HEK293 (cell line): ENCODE measurements at regions not wholly inside any gene's neighbourhood (a gene's known extent, or its start where the extent isn't known, plus 50 kb on each side); places are given as distances from the start of the nearest gene placed in this dataset.

Source experiments
- CTCF ChIA-PET: fragments of 350-600 bp; formaldehyde crosslinking; extraction: SDS; loops from one replicate; lab custom pipeline; 2021; ENCODE audit warnings: antibody characterized with exemption; lab: Yijun Ruan, JAX
- POLR2A ChIA-PET: fragments of 300-600 bp; formaldehyde crosslinking; extraction: SDS; loops from one replicate; lab custom pipeline; 2020; ENCODE audit warnings: antibody characterized with exemption, inconsistent platforms; lab: Yijun Ruan, JAX
- H3K27ac ChIP-seq: fragments of 200-500 bp; sonication (Bioruptor generic); 2 replicates; pipeline ENCODE4 v1.5.1; 2014; ENCODE audit warnings: low read depth, low read length, control low read depth, inconsistent platforms; ENCODE audit errors: extremely low read depth
- H3K36me3 ChIP-seq, 2 experiments: fragments of 200-500 bp in 1 of 2; sonication (Bioruptor generic) in 1 of 2; 1 replicate in 1 of 2; 2 replicates in 1 of 2; pipeline ENCODE4 v1.5.1; 2014 to 2017; ENCODE audit warnings: inconsistent platforms in 2 of 2, low read length in 2 of 2; ENCODE audit not compliant: control insufficient read depth in 2 of 2, insufficient read depth in 1 of 2
- H3K4me1 ChIP-seq: fragments of 200-500 bp; sonication (Bioruptor generic); 2 replicates; pipeline ENCODE4 v1.5.1; 2014; ENCODE audit warnings: mild to moderate bottlenecking, low read length, inconsistent platforms; ENCODE audit not compliant: control insufficient read depth, insufficient read depth
- H3K4me3 ChIP-seq: 2 replicates; pipeline ENCODE4 v1.5.1; 2011; ENCODE audit warnings: low read depth, mild to moderate bottlenecking, control low read depth, low read length, moderate library complexity
- H3K9me3 ChIP-seq: fragments of 200-500 bp; sonication (Bioruptor generic); 2 replicates; pipeline ENCODE4 v1.5.1; 2014; ENCODE audit warnings: low read depth, low read length, inconsistent platforms; ENCODE audit not compliant: control insufficient read depth, insufficient read depth
- EGR2 ChIP-seq: fragments of 450-650 bp; formaldehyde crosslinking; IDR thresholded peaks from 2 replicates; pipeline ENCODE4 v1.5.1; 2016; ENCODE audit warnings: low read depth, missing biosample characterization, missing genetic modification characterization
- GLIS1 ChIP-seq: fragments of 450-650 bp; formaldehyde crosslinking; IDR thresholded peaks from 2 replicates; pipeline ENCODE4 v1.5.1; 2016; ENCODE audit warnings: missing biosample characterization, missing genetic modification characterization
- GLIS2 ChIP-seq: fragments of 450-650 bp; formaldehyde crosslinking; IDR thresholded peaks from 2 replicates; pipeline ENCODE4 v1.5.1; 2016; ENCODE audit warnings: missing biosample characterization, missing genetic modification characterization
- HOXA7 ChIP-seq: sonication (generic); formaldehyde crosslinking; IDR thresholded peaks from 2 replicates; pipeline ENCODE4 v1.8.1; 2022; ENCODE audit warnings: missing genetic modification reagents, borderline replicate concordance
- KLF7 ChIP-seq: fragments of 450-650 bp; formaldehyde crosslinking; IDR thresholded peaks from 2 replicates; pipeline ENCODE4 v1.5.1; 2016; ENCODE audit warnings: missing biosample characterization, missing genetic modification characterization, borderline replicate concordance
- REST ChIP-seq: fragments of 450-650 bp; formaldehyde crosslinking; IDR thresholded peaks from 2 replicates; pipeline ENCODE4 v1.5.1; 2016; ENCODE audit warnings: missing biosample characterization, missing genetic modification characterization
- SCRT1 ChIP-seq: fragments of 450-650 bp; formaldehyde crosslinking; IDR thresholded peaks from 2 replicates; pipeline ENCODE4 v1.5.1; 2016; ENCODE audit warnings: missing biosample characterization, missing genetic modification characterization, borderline replicate concordance
- SP2 ChIP-seq: fragments of 450-650 bp; formaldehyde crosslinking; IDR thresholded peaks from 2 replicates; pipeline ENCODE4 v1.5.1; 2016; ENCODE audit warnings: missing biosample characterization, missing genetic modification characterization
- TCF7L2 ChIP-seq: IDR thresholded peaks from 2 replicates; pipeline ENCODE4 v1.6.1; 2011; ENCODE audit warnings: low read depth, mild to moderate bottlenecking, inconsistent platforms, low read length, moderate library complexity, borderline replicate concordance
- ZBTB6 ChIP-seq: fragments of 450-650 bp; formaldehyde crosslinking; IDR thresholded peaks from 2 replicates; pipeline ENCODE4 v1.5.1; 2017; ENCODE audit warnings: missing biosample characterization, missing genetic modification characterization
- ZNF114 ChIP-seq: fragments of 450-650 bp; formaldehyde crosslinking; IDR thresholded peaks from 2 replicates; pipeline ENCODE4 v1.5.0; 2017; ENCODE audit warnings: missing biosample characterization, missing genetic modification characterization
- ZNF175 ChIP-seq: fragments of 450-650 bp; formaldehyde crosslinking; IDR thresholded peaks from 2 replicates; pipeline ENCODE4 v1.5.1; 2016; ENCODE audit warnings: missing biosample characterization, missing genetic modification characterization
- ZNF202 ChIP-seq: fragments of 450-650 bp; formaldehyde crosslinking; IDR thresholded peaks from 2 replicates; pipeline ENCODE4 v1.5.1; 2016; ENCODE audit warnings: missing biosample characterization, missing genetic modification characterization, borderline replicate concordance
- ZNF214 ChIP-seq: fragments of 450-650 bp; formaldehyde crosslinking; IDR thresholded peaks from 2 replicates; pipeline ENCODE4 v1.5.1; 2017; ENCODE audit warnings: missing biosample characterization, mild to moderate bottlenecking, missing genetic modification characterization, borderline replicate concordance
- ZNF23 ChIP-seq: fragments of 450-650 bp; formaldehyde crosslinking; IDR thresholded peaks from 2 replicates; pipeline ENCODE4 v1.5.1; 2016; ENCODE audit warnings: missing biosample characterization, missing genetic modification characterization, borderline replicate concordance
- ZNF280D ChIP-seq: fragments of 450-650 bp; formaldehyde crosslinking; IDR thresholded peaks from 2 replicates; pipeline ENCODE4 v1.5.1; 2016; ENCODE audit warnings: missing biosample characterization, missing genetic modification characterization
- ZNF311 ChIP-seq: fragments of 450-650 bp; formaldehyde crosslinking; IDR thresholded peaks from 2 replicates; pipeline ENCODE4 v1.5.1; 2017; ENCODE audit warnings: missing biosample characterization, missing genetic modification characterization, borderline replicate concordance
- ZNF350 ChIP-seq: fragments of 450-650 bp; formaldehyde crosslinking; IDR thresholded peaks from 2 replicates; pipeline ENCODE4 v1.5.0; 2017; ENCODE audit warnings: missing biosample characterization, mild to moderate bottlenecking, missing genetic modification characterization
- ZNF416 ChIP-seq: fragments of 450-650 bp; formaldehyde crosslinking; IDR thresholded peaks from 2 replicates; pipeline ENCODE4 v1.5.1; 2016; ENCODE audit warnings: missing biosample characterization, missing genetic modification characterization
- ZNF529 ChIP-seq: fragments of 450-650 bp; formaldehyde crosslinking; IDR thresholded peaks from 2 replicates; pipeline ENCODE4 v1.5.1; 2017; ENCODE audit warnings: missing genetic modification characterization, missing biosample characterization; ENCODE audit not compliant: insufficient replicate concordance
- ZNF596 ChIP-seq: fragments of 450-650 bp; IDR thresholded peaks from 2 replicates; pipeline ENCODE4 v1.5.0; 2018; ENCODE audit warnings: missing biosample characterization, mild to moderate bottlenecking, missing genetic modification characterization, moderate library complexity
- ZNF610 ChIP-seq: fragments of 450-650 bp; formaldehyde crosslinking; IDR thresholded peaks from 2 replicates; pipeline ENCODE4 v1.5.1; 2016; ENCODE audit warnings: missing biosample characterization, missing genetic modification characterization, borderline replicate concordance
- ZNF624 ChIP-seq: fragments of 450-650 bp; formaldehyde crosslinking; IDR thresholded peaks from 2 replicates; pipeline ENCODE4 v1.5.1; 2017; ENCODE audit warnings: missing biosample characterization, missing genetic modification characterization
- ZNF670 ChIP-seq: fragments of 450-650 bp; formaldehyde crosslinking; IDR thresholded peaks from 2 replicates; pipeline ENCODE4 v1.5.1; 2016; ENCODE audit warnings: missing biosample characterization, missing genetic modification characterization, low read depth
- ZNF747 ChIP-seq: fragments of 450-650 bp; formaldehyde crosslinking; IDR thresholded peaks from 2 replicates; pipeline ENCODE4 v1.5.1; 2016; ENCODE audit warnings: missing biosample characterization, missing genetic modification characterization
- ZNF792 ChIP-seq: fragments of 450-650 bp; formaldehyde crosslinking; IDR thresholded peaks from 2 replicates; pipeline ENCODE4 v1.5.1; 2016; ENCODE audit warnings: missing biosample characterization, missing genetic modification characterization

- H3K27ac ChIP-seq: no peak overlapping the region
- no peaks in the 10 kb centered on the region for H3K9me3 ChIP-seq
- POLR2A ChIA-PET: no interaction called here
- CTCF ChIA-PET: interaction anchor here (1.1 kb wide), 1 partner anchor 77 kb away, joined by 3 read pairs; no protein-coding TSS in a partner anchor
- no peak overlapping the region for H3K4me3 ChIP-seq
- H3K4me1 ChIP-seq: no peaks in the 10 kb centered on the region
- TF ChIP-seq ZNF214 (no peak), SP2 (tag by site-specific recombination) (no peak), KLF7 (no peak)
- no peaks in the 10 kb centered on the region for H3K36me3 ChIP-seq
These were observed 1114.3 kb downstream of the IGSF11 start for GRCh38 chr3:117920253-117920898.

- no peaks in the 10 kb centered on the region for H3K9me3 ChIP-seq
- POLR2A ChIA-PET: no interaction called here
- H3K27ac ChIP-seq: no peak overlapping the region
- CTCF ChIA-PET: no interaction called here
- no peak for TF ChIP-seq ZNF529
- TF ChIP-seq ZNF175 (tag by site-specific recombination): no peak
- no peak for TF ChIP-seq ZNF596 (tag by site-specific recombination)
- TF ChIP-seq SCRT1 (tag by site-specific recombination): no peak
- TF ChIP-seq ZNF610 (tag by site-specific recombination): no peak
- no peak for TF ChIP-seq REST (tag by site-specific recombination)
- TF ChIP-seq GLIS1 (tag by site-specific recombination): no peak
- TF ChIP-seq HOXA7 (CRISPR knock-in tag): no peak
- TF ChIP-seq ZNF202 (tag by site-specific recombination): no peak
- no peak for TF ChIP-seq ZNF23 (tag by site-specific recombination)
- no peak for TF ChIP-seq ZNF624 (tag by site-specific recombination)
- no peak for TF ChIP-seq ZNF350 (tag by site-specific recombination)
- no peak for TF ChIP-seq ZNF114 (tag by site-specific recombination)
- TF ChIP-seq ZNF311 (tag by site-specific recombination): no peak
- TF ChIP-seq TCF7L2: no peak
- TF ChIP-seq GLIS2: no peak
- no peak for TF ChIP-seq ZNF747 (tag by site-specific recombination)
- no peaks in the 10 kb centered on the region for H3K36me3 ChIP-seq
- H3K4me3 ChIP-seq: no peak overlapping the region
- H3K4me1 ChIP-seq: no peaks in the 10 kb centered on the region
These were observed 1113.2 kb downstream of the IGSF11 start for GRCh38 chr3:117921411-117921810.

GRCh38 chr3:117922039-117922438 is 1112.6 kb downstream of the IGSF11 start:
- no peak overlapping the region for H3K27ac ChIP-seq
- no peaks in the 10 kb centered on the region for H3K9me3 ChIP-seq
- H3K4me1 ChIP-seq: no peaks in the 10 kb centered on the region
- H3K36me3 ChIP-seq: no peaks in the 10 kb centered on the region
- ChIA-PET POLR2A (no interaction called here), CTCF (interaction anchor here (0.6 kb wide), 1 partner anchor 263 kb away, joined by 3 read pairs; no protein-coding TSS in a partner anchor)
- no peak overlapping the region for H3K4me3 ChIP-seq
- no peak for TF ChIP-seq ZNF670 (tag by site-specific recombination)
- TF ChIP-seq ZBTB6 (tag by site-specific recombination): no peak
- TF ChIP-seq ZNF280D (tag by site-specific recombination): no peak
- TF ChIP-seq EGR2: no peak
- no peak for TF ChIP-seq ZNF202 (tag by site-specific recombination)
- TF ChIP-seq ZNF416 (tag by site-specific recombination): no peak
- TF ChIP-seq ZNF792 (tag by site-specific recombination): no peak
